HUES48 (cell line): ENCODE measurements at regions not wholly inside any gene's neighbourhood (a gene's known extent, or its start where the extent isn't known, plus 50 kb on each side); places are given as distances from the start of the nearest gene placed in this dataset.
A peak's percentile ranks its signal among the peaks of the same experiment; 100 is the strongest.

Source experiments
- H3K27ac ChIP-seq: one replicate; pipeline ENCODE4 v1.7.0; 2013; ENCODE audit warnings: low read depth, low read length, inconsistent platforms
- H3K27me3 ChIP-seq: 2 replicates; pipeline ENCODE4 v1.6.1; 2013; ENCODE audit warnings: mild to moderate bottlenecking, low read length; ENCODE audit not compliant: control insufficient read depth, insufficient read depth
- H3K36me3 ChIP-seq: 2 replicates; pipeline ENCODE4 v1.6.1; 2013; ENCODE audit warnings: low read length; ENCODE audit not compliant: control insufficient read depth, insufficient read depth
- H3K4me1 ChIP-seq: 2 replicates; pipeline ENCODE4 v1.6.1; 2013; ENCODE audit warnings: mild to moderate bottlenecking, low read length; ENCODE audit not compliant: control insufficient read depth, insufficient read depth
- H3K4me3 ChIP-seq: 2 replicates; pipeline ENCODE4 v1.5.1; 2013; ENCODE audit warnings: mild to moderate bottlenecking, low read depth, low read length
- H3K9ac ChIP-seq: 2 replicates; pipeline ENCODE4 v1.6.1; 2013; ENCODE audit warnings: mild to moderate bottlenecking, low read depth, low read length, moderate library complexity
- H3K9me3 ChIP-seq: 2 replicates; pipeline ENCODE4 v1.6.1; 2013; ENCODE audit warnings: low read length; ENCODE audit not compliant: control insufficient read depth, insufficient read depth

- H3K9me3 ChIP-seq = no peaks in the 10 kb centered on the region
- no peak overlapping the region for H3K9ac ChIP-seq
- H3K36me3 ChIP-seq = no peaks in the 10 kb centered on the region
Observed at GRCh38 chr5:89932771-89933181, 476.8 kb downstream of the CETN3 start.

GRCh38 chr5:89930591-89931392 is 478.8 kb downstream of the CETN3 start:
- no peak overlapping the region for H3K9ac ChIP-seq
- peaks cover 12% of the 10 kb centered on the region; the same call in 1 of the 2 replicates for H3K4me1 ChIP-seq
- H3K36me3 ChIP-seq = no peaks in the 10 kb centered on the region
- peak overlapping the region; percentile 46 for H3K27ac ChIP-seq
- H3K9me3 ChIP-seq = no peaks in the 10 kb centered on the region
- no peak overlapping the region for H3K4me3 ChIP-seq
- H3K27me3 ChIP-seq = no peaks in the 10 kb centered on the region

More at GRCh38 chr5:89932771-89933181, 476.8 kb downstream of the CETN3 start:
- Histone ChIP-seq H3K4me3 (no peak overlapping the region), H3K27ac (no peak overlapping the region), H3K27me3 (no peaks in the 10 kb centered on the region), H3K4me1 (peaks cover 12% of the 10 kb centered on the region; the same call in 1 of the 2 replicates)

DNA sequence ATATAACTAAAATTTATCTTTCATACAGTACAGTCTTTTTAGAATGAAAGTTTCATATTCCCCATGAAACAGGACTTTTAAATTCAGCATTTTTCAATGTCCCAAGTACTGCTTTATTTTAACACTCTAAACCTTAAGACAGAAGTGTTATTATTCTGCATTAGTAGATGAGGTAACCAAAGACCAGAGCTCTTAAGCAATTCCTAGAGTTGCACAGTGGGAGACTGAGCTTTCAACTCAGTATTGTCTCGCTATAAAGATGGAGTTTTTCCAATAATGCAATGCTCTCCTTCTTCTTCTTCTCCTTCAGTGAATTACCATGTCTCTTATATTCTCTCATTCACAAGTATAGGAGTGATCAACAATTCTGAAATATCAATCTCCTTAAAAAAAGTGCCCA is 479.7 kb downstream of the CETN3 start:
- no peaks in the 10 kb centered on the region for H3K27me3 ChIP-seq
- H3K36me3 ChIP-seq = no peaks in the 10 kb centered on the region
- H3K4me3 ChIP-seq = no peak overlapping the region
- no peak overlapping the region for H3K9ac ChIP-seq
- peaks cover 12% of the 10 kb centered on the region; the same call in 1 of the 2 replicates for H3K4me1 ChIP-seq
- peak overlapping the region; percentile 2 for H3K27ac ChIP-seq
- no peaks in the 10 kb centered on the region for H3K9me3 ChIP-seq

GRCh38 chr5:89929173-89929572 is 480.4 kb downstream of the CETN3 start:
- Histone ChIP-seq H3K4me1 (peaks cover 10% of the 10 kb centered on the region; the same call in 1 of the 2 replicates), H3K27me3 (no peaks in the 10 kb centered on the region), H3K9me3 (no peaks in the 10 kb centered on the region), H3K27ac (no peak overlapping the region), H3K9ac (no peak overlapping the region), H3K4me3 (no peak overlapping the region), H3K36me3 (no peaks in the 10 kb centered on the region)

DNA sequence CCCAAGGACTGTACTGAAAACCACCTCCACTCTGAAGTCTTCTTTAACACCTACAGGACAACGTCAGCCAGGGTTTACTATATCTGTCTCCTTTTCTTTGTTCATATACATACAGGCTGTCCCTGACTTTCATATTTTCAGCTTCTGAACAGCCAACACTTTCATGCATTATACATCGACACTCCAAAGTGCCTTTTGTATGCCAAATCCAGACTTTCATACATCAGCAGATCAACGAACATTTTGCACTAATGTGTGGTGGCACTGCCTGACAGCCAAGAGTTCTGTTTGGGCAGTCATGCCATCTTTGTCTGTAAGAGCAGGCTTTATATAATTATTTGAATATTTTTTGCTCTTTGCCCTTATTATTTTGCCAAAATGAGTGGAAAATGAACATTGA is 487.4 kb downstream of the CETN3 start:
- H3K4me3 ChIP-seq = no peak overlapping the region
- H3K4me1 ChIP-seq = no peaks in the 10 kb centered on the region
- no peak overlapping the region for H3K27ac ChIP-seq
- H3K27me3 ChIP-seq = no peaks in the 10 kb centered on the region
- no peaks in the 10 kb centered on the region for H3K9me3 ChIP-seq
- H3K36me3 ChIP-seq = no peaks in the 10 kb centered on the region
- H3K9ac ChIP-seq = no peak overlapping the region

DNA sequence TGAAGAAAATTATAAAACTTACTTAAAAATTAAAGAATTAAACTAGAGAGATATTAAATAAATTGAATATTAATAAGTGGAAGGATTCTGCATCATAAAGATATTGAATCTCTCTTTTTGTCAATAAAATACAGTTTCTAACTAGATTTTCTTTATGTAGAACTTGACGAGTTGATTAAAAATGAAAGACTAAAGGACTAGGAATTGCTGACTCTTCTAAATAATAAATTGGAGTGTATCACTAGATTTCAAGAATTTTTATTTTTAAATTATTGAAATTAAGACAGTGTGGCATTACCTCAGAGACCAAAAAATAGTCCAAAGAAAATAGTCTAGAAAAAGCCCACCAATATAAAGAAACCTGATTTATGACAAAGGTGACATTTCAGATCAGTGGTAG is 492.4 kb downstream of the CETN3 start:
- Histone ChIP-seq H3K9me3 (no peaks in the 10 kb centered on the region), H3K27ac (no peak overlapping the region), H3K36me3 (no peaks in the 10 kb centered on the region), H3K9ac (no peak overlapping the region), H3K27me3 (no peaks in the 10 kb centered on the region), H3K4me3 (no peak overlapping the region), H3K4me1 (no peaks in the 10 kb centered on the region)

- Histone ChIP-seq H3K4me1 (no peaks in the 10 kb centered on the region), H3K9me3 (no peaks in the 10 kb centered on the region), H3K27me3 (no peaks in the 10 kb centered on the region), H3K4me3 (no peak overlapping the region), H3K36me3 (no peaks in the 10 kb centered on the region), H3K27ac (no peak overlapping the region), H3K9ac (no peak overlapping the region)
Observed at GRCh38 chr5:89916131-89916530, 493.4 kb downstream of the CETN3 start.

DNA sequence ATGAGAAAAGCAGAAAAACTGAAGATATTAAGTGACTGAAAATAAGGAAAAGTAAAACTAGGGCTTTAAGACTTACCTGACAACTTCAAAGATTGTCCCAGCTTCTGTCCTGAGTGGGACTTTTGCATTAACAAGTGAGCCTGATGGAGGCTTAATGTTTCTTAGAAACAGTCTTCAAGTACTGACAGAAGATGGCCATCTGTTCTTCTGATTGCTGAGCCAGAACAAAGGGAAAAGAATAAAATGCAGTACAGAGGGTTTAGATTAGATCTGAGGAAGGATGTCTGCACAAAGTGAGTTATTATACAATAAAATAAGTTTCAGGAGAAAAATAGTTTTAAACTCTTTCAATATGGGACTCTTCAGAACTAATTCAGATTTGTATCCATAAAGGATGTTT is 500.7 kb downstream of the CETN3 start:
- no peaks in the 10 kb centered on the region for H3K27me3 ChIP-seq
- H3K4me1 ChIP-seq = no peaks in the 10 kb centered on the region
- no peak overlapping the region for H3K4me3 ChIP-seq
- H3K9me3 ChIP-seq = no peaks in the 10 kb centered on the region
- H3K9ac ChIP-seq = no peak overlapping the region
- H3K27ac ChIP-seq = no peak overlapping the region
- no peaks in the 10 kb centered on the region for H3K36me3 ChIP-seq

- H3K9me3 ChIP-seq = no peaks in the 10 kb centered on the region
Observed at GRCh38 chr5:89904442-89904841, 505.1 kb downstream of the CETN3 start.

GRCh38 chr5:89901983-89902382 is 507.6 kb downstream of the CETN3 start:
- H3K36me3 ChIP-seq = no peaks in the 10 kb centered on the region
- no peaks in the 10 kb centered on the region for H3K4me1 ChIP-seq
- no peak overlapping the region for H3K4me3 ChIP-seq
- no peak overlapping the region for H3K9ac ChIP-seq
- H3K27me3 ChIP-seq = no peaks in the 10 kb centered on the region
- H3K9me3 ChIP-seq = no peaks in the 10 kb centered on the region
- no peak overlapping the region for H3K27ac ChIP-seq

More at GRCh38 chr5:89904442-89904841, 505.1 kb downstream of the CETN3 start:
- no peak overlapping the region for H3K4me3 ChIP-seq
- H3K27me3 ChIP-seq = no peaks in the 10 kb centered on the region
- H3K36me3 ChIP-seq = no peaks in the 10 kb centered on the region
- no peak overlapping the region for H3K9ac ChIP-seq
- no peaks in the 10 kb centered on the region for H3K4me1 ChIP-seq
- no peak overlapping the region for H3K27ac ChIP-seq

- Histone ChIP-seq H3K9me3 (no peaks in the 10 kb centered on the region), H3K4me1 (no peaks in the 10 kb centered on the region), H3K27me3 (no peaks in the 10 kb centered on the region), H3K36me3 (no peaks in the 10 kb centered on the region), H3K4me3 (no peak overlapping the region), H3K9ac (no peak overlapping the region), H3K27ac (no peak overlapping the region)
Observed at GRCh38 chr5:89901346-89901745, 508.2 kb downstream of the CETN3 start.
